GM12878 (cell line): ENCODE measurements at regions not wholly inside any gene's neighbourhood (a gene's known extent, or its start where the extent isn't known, plus 50 kb on each side); places are given as distances from the start of the nearest gene placed in this dataset.

Experiments
- SREBF2 ChIP-seq: IDR thresholded peaks from 2 replicates; pipeline ENCODE4 v1.6.1; 2012; ENCODE audit warnings: mild to moderate bottlenecking, low read length
- ZBTB40 ChIP-seq: fragments of 450-650 bp; IDR thresholded peaks from 2 replicates; pipeline ENCODE4 v1.6.1; 2016; ENCODE audit warnings: mild to moderate bottlenecking, moderate library complexity, borderline replicate concordance
- ZNF217 ChIP-seq: fragments of 450-650 bp; IDR thresholded peaks from 2 replicates; pipeline ENCODE4 v1.6.1; 2017; ENCODE audit warnings: antibody characterized with exemption, mild to moderate bottlenecking
- TF ChIP-seq, protein P1 (sequence below): fragments of 450-650 bp; IDR thresholded peaks from 2 replicates; pipeline ENCODE4 v1.6.1; 2017; ENCODE audit warnings: low read depth, mild to moderate bottlenecking, moderate library complexity
- TF ChIP-seq, protein P2 (sequence below): IDR thresholded peaks from 2 replicates; pipeline ENCODE4 v1.6.1; 2012; ENCODE audit warnings: mild to moderate bottlenecking, low read depth, low read length
- TF ChIP-seq, protein P3 (sequence below): IDR thresholded peaks from 2 replicates; pipeline ENCODE4 v1.6.1; 2011; ENCODE audit warnings: low read depth, mild to moderate bottlenecking, low read length, moderate library complexity, borderline replicate concordance; ENCODE audit errors: extremely low read depth

DNA sequence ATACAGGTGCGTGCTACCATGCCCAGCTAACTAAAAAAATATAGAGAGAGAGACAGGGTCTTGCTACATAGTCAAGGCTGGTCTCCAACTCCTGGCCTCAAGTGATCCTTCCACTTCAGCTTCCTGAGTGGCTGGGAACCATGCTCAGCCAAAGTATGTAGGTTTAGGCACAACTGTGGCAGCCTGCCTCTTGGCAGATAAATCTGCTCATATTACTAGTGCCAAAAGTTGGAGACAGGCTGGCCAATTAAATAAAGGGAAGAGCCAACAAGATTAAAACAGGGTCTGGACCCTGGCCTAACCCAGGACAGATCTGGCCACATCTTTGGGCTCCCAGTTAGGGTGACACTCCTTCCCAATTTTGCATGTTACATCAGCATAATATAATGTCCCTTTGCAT, 151.7 kb downstream of the CBLN1 start (continued):
- no peak for TF ChIP-seq ZBTB40
- TF ChIP-seq SREBF2 = no peak
- no peak for TF ChIP-seq ZNF217
- TF ChIP-seq, protein P1, sequence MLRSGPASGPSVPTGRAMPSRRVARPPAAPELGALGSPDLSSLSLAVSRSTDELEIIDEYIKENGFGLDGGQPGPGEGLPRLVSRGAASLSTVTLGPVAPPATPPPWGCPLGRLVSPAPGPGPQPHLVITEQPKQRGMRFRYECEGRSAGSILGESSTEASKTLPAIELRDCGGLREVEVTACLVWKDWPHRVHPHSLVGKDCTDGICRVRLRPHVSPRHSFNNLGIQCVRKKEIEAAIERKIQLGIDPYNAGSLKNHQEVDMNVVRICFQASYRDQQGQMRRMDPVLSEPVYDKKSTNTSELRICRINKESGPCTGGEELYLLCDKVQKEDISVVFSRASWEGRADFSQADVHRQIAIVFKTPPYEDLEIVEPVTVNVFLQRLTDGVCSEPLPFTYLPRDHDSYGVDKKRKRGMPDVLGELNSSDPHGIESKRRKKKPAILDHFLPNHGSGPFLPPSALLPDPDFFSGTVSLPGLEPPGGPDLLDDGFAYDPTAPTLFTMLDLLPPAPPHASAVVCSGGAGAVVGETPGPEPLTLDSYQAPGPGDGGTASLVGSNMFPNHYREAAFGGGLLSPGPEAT = no peak
- TF ChIP-seq, protein P2, sequence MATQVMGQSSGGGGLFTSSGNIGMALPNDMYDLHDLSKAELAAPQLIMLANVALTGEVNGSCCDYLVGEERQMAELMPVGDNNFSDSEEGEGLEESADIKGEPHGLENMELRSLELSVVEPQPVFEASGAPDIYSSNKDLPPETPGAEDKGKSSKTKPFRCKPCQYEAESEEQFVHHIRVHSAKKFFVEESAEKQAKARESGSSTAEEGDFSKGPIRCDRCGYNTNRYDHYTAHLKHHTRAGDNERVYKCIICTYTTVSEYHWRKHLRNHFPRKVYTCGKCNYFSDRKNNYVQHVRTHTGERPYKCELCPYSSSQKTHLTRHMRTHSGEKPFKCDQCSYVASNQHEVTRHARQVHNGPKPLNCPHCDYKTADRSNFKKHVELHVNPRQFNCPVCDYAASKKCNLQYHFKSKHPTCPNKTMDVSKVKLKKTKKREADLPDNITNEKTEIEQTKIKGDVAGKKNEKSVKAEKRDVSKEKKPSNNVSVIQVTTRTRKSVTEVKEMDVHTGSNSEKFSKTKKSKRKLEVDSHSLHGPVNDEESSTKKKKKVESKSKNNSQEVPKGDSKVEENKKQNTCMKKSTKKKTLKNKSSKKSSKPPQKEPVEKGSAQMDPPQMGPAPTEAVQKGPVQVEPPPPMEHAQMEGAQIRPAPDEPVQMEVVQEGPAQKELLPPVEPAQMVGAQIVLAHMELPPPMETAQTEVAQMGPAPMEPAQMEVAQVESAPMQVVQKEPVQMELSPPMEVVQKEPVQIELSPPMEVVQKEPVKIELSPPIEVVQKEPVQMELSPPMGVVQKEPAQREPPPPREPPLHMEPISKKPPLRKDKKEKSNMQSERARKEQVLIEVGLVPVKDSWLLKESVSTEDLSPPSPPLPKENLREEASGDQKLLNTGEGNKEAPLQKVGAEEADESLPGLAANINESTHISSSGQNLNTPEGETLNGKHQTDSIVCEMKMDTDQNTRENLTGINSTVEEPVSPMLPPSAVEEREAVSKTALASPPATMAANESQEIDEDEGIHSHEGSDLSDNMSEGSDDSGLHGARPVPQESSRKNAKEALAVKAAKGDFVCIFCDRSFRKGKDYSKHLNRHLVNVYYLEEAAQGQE = no peak
- TF ChIP-seq, protein P3, sequence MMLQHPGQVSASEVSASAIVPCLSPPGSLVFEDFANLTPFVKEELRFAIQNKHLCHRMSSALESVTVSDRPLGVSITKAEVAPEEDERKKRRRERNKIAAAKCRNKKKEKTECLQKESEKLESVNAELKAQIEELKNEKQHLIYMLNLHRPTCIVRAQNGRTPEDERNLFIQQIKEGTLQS = no peak
